ENCODE measurements at regions not wholly inside any gene's neighbourhood (a gene's known extent, or its start where the extent isn't known, plus 50 kb on each side); places are given as distances from the start of the nearest gene placed in this dataset.

DNA sequence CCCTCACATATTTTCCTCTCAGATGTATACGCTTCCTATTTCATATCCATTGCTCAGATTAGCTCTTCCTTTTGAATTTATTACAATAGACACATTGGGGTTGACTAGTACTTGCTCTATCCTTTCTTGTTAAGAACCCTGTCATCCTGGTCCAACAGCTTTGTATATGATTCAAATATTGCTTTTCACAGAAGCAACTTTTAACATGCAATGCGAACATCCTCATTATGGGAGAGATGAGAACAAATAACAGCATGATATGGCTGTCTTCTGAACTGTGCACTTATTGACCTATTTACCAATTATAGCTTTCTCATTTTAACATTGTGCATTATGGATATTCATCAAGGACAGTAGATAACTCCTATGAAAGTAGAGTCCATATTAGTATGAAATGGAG, 510.8 kb downstream of the PTPRC start:
- TF ChIP-seq, protein P1, sequence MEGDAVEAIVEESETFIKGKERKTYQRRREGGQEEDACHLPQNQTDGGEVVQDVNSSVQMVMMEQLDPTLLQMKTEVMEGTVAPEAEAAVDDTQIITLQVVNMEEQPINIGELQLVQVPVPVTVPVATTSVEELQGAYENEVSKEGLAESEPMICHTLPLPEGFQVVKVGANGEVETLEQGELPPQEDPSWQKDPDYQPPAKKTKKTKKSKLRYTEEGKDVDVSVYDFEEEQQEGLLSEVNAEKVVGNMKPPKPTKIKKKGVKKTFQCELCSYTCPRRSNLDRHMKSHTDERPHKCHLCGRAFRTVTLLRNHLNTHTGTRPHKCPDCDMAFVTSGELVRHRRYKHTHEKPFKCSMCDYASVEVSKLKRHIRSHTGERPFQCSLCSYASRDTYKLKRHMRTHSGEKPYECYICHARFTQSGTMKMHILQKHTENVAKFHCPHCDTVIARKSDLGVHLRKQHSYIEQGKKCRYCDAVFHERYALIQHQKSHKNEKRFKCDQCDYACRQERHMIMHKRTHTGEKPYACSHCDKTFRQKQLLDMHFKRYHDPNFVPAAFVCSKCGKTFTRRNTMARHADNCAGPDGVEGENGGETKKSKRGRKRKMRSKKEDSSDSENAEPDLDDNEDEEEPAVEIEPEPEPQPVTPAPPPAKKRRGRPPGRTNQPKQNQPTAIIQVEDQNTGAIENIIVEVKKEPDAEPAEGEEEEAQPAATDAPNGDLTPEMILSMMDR (conservative IDR thresholded peaks at IDR 0.05; ENCODE audit: low read length): no peak
- no peak overlapping the region for H3K4me3 ChIP-seq (ENCODE audit: low read length)
- DNase-seq (ENCODE audit: low read depth): no peak

DNA sequence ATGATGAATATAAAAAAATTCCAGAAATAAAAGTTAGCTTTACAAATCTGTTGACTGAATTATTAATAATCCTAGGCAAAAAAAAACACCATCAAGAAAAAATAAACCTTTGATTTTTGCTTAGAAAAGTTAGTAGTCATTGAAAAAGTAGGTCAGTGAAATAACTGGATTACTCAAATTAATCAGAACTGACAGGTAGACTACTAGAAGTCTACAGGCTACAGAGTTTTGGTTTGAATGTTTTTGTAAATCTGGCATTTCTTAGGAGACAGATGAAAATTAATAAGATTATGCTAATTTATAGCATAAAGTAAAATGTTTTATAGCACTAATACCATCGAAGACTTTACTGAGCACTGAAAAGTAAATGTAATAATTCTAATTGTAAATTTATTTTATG, 511.9 kb downstream of the PTPRC start:
- DNase-seq (ENCODE audit: low read depth): no peak
- H3K4me3 ChIP-seq (ENCODE audit: low read length): no peak overlapping the region
- TF ChIP-seq, protein P1 (conservative IDR thresholded peaks at IDR 0.05; ENCODE audit: low read length): no peak

DNA sequence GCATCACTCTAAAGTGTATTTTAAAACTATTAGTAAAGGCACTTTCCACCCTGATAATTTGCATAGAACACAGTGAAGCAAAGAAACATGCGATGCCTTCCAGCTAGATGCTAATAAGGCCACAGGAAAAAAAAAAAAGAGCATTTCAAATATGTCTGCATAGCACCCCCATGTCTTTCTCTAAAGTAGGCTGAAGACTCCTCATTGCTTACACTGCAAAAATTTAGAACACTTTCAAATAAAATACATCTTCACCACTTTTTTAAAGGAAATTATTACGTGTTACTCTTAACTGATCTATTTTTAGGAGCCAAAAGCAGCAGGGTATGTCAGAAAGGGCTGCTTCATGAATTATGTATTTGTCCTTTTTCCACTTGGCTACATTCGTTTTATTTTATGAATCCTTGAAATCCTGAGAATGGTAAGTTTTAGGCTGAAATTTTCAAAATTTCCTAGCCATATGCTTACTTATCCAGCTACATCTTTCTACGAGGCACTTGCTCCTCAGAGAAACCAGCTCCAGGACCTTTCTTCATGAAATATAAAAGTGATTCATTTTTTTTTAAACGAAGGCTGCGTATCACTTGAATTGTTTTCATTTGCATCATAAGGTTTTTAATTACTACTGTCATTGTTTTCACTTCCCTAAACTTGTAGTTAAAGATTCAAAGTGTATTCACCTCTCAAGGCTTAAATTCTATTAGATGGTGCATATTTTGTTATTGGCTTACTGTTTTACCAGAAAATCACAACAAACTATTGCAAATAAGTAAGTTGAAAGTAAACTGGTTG, 513.0 kb downstream of the PTPRC start:
- no peak overlapping the region for H3K4me3 ChIP-seq (ENCODE audit: low read length)
- no peak for DNase-seq (ENCODE audit: low read depth)
- TF ChIP-seq, protein P1 (conservative IDR thresholded peaks at IDR 0.05; ENCODE audit: low read length): no peak

DNA sequence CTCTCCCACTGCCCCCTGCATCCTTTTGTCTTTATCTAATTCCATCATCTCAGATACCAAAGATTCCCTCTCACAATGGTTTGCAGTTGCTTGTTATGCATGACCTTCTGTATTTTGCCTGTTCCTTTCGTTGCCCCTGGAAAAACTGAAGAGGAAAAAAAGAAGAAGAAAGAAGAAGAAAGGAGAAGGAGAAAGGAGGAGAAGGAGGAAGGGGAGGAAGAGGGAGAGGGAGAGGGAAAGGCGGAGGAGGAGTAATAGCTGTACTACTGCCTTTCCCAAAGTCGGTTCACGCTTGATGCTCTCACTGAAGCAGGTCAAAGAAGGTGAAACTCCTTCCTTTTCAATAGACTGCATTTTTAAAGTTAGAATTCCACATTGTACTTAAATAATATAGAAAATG, 513.8 kb downstream of the PTPRC start:
- TF ChIP-seq, protein P1 (conservative IDR thresholded peaks at IDR 0.05; ENCODE audit: low read length): no peak
- no peak overlapping the region for H3K4me3 ChIP-seq (ENCODE audit: low read length)
- no peak for DNase-seq (ENCODE audit: low read depth)

DNA sequence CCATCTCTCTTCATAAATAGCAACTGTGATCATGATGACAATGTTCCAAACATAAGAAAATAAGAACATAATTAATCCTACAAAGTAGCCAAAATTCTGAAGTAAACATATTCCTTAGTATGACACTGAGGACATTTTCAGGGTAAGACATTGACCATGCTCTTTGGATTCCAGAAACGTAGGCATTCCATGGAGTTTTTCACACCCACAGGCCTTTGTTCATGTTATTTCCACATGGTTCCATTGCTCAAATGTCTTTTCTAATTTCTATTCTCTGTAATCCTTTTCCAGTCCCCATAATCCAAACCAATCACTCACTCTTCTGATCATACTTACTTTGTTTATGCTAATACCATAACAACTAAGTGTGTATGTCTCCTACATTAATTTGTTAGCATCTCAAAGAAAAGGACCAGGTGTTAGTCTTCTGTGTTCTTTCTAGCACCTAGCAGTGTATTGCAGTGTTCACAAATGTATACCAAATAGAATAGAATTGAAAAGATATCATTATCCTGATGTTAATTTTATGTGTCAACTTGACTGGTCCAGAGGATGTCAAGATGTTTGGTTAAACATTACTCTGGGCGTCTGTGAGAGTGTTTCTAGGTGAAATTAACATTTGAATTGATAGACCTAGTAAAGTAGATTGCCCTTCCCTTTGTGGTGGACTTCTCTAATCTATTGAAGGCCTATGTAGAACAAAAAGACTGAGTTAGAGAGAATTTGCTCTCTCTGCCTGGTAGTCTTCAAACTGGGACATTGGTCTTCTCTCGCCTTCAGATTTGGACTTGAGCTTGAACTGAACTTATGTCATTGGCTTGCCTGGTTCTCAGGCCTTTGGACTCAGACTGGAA, 516.6 kb downstream of the PTPRC start:
- DNase-seq (ENCODE audit: low read depth): no peak
- no peak overlapping the region for H3K4me3 ChIP-seq (ENCODE audit: low read length)
- TF ChIP-seq, protein P1 (conservative IDR thresholded peaks at IDR 0.05; ENCODE audit: low read length): no peak

DNA sequence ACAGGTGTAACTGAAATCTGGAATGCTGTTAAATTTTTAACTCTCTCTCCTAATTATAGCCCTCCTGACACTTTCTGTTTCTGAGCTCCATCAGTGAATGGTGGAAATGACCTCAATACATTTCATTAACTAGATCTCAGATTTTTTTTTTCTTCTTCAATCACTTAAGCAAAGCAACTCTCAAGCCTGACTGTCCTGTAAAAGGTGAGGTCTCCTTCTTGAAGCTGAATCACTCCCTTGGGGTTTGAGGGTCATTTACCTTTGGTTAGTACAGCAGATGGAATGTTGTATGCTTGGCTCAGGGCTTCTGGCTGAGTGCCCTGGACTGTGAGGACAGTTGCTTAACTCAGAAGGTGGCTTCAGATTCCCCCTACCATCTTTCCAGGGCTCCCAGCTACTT, 518.7 kb downstream of the PTPRC start:
- DNase-seq (ENCODE audit: low read depth): no peak
- TF ChIP-seq, protein P1 (conservative IDR thresholded peaks at IDR 0.05; ENCODE audit: low read length): no peak
- no peak overlapping the region for H3K4me3 ChIP-seq (ENCODE audit: low read length)

Measured in AG10803 (cell line).